ENCODE measurements at regions not wholly inside any gene's neighbourhood (a gene's known extent, or its start where the extent isn't known, plus 50 kb on each side); places are given as distances from the start of the nearest gene placed in this dataset.

GRCh38 chr10:21052072-21052708 is 155.1 kb upstream of the NEBL start:
- TF ChIP-seq, protein P1, sequence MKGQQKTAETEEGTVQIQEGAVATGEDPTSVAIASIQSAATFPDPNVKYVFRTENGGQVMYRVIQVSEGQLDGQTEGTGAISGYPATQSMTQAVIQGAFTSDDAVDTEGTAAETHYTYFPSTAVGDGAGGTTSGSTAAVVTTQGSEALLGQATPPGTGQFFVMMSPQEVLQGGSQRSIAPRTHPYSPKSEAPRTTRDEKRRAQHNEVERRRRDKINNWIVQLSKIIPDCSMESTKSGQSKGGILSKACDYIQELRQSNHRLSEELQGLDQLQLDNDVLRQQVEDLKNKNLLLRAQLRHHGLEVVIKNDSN (IDR thresholded peaks at IDR 0.05) = no peak
- TF ChIP-seq, protein P2, sequence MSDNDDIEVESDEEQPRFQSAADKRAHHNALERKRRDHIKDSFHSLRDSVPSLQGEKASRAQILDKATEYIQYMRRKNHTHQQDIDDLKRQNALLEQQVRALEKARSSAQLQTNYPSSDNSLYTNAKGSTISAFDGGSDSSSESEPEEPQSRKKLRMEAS (IDR thresholded peaks at IDR 0.05) = no peak
- TF ChIP-seq CEBPB (IDR thresholded peaks at IDR 0.05) (no peak), TCF12 (IDR thresholded peaks at IDR 0.05; ENCODE audit: low read depth) (no peak)

DNA sequence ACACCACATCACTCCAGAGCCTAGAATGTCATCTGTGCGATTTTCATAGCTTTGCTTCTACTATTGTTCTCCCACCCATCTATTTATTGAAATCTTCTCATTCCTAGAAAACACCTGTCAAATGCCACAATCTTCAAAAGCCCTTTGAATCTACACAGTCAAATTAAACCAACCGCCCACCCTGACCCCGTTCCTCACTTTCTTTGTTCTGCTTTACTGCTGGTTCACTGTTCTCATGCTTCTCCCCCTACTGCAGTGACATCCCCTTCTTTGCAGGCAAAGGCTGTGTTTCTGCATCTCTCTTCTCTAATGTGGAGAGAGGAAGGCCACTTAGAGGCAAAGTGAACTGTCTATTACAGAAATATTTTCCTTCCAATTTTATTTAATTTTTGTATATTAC is 152.4 kb upstream of the NEBL start:
- TF ChIP-seq RAD21 (IDR thresholded peaks at IDR 0.05; ENCODE audit: low read depth) = no peak
- TF ChIP-seq FOXM1 (IDR thresholded peaks at IDR 0.05; ENCODE audit: borderline replicate concordance, low read depth) = no peak
- TF ChIP-seq ZBTB7A (IDR thresholded peaks at IDR 0.05; ENCODE audit: low read depth) = no peak
- no peak for TF ChIP-seq CEBPB (IDR thresholded peaks at IDR 0.05)

- TF ChIP-seq ZBTB7A (IDR thresholded peaks at IDR 0.05; ENCODE audit: low read depth) = no peak
- no peak for TF ChIP-seq FOXM1 (IDR thresholded peaks at IDR 0.05; ENCODE audit: borderline replicate concordance, low read depth)
- TF ChIP-seq RAD21 (IDR thresholded peaks at IDR 0.05; ENCODE audit: low read depth) = no peak
- TF ChIP-seq, protein P1 (IDR thresholded peaks at IDR 0.05) = no peak
- TF ChIP-seq EP300 (IDR thresholded peaks at IDR 0.05; ENCODE audit: borderline replicate concordance) = no peak
- no peak for TF ChIP-seq CREB1 (IDR thresholded peaks at IDR 0.05; ENCODE audit: low read depth)
- no peak for TF ChIP-seq CEBPB (IDR thresholded peaks at IDR 0.05)
- no peak for TF ChIP-seq TEAD4 (IDR thresholded peaks at IDR 0.05)
- no peak for TF ChIP-seq TAF1 (IDR thresholded peaks at IDR 0.05; ENCODE audit: low read depth)
Observed at GRCh38 chr10:21048068-21048467, 151.0 kb upstream of the NEBL start.

- TF ChIP-seq CREB1 (IDR thresholded peaks at IDR 0.05; ENCODE audit: low read depth) = no peak
- TF ChIP-seq RAD21 (IDR thresholded peaks at IDR 0.05; ENCODE audit: low read depth) = no peak
- TF ChIP-seq NFIC (IDR thresholded peaks at IDR 0.05) = no peak
- no peak for TF ChIP-seq TAF1 (IDR thresholded peaks at IDR 0.05; ENCODE audit: low read depth)
Observed at GRCh38 chr10:21047511-21047910, 150.4 kb upstream of the NEBL start.

DNA sequence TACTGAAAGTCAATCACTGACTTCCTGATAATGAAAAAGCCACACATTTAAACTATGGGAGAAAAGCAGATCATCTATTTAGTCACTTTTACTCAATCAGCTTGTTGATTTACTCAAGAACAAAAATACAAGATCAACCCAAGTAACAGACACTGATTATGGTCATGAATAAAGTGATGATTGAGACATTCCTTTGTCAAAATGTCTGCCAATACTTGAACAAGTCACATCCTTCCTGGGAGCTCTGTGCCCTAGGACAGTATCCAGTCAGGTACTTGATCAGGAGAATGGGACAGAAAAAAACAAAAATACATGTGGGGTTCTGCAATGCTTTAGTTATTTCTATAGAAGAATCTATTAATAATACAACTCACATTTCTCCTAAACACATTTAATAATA is 150.0 kb upstream of the NEBL start:
- TF ChIP-seq EP300 (IDR thresholded peaks at IDR 0.05; ENCODE audit: borderline replicate concordance) (no peak), EGR1 (IDR thresholded peaks at IDR 0.05) (no peak), ZBTB7A (IDR thresholded peaks at IDR 0.05; ENCODE audit: low read depth) (no peak), CEBPB (IDR thresholded peaks at IDR 0.05) (no peak), TEAD4 (IDR thresholded peaks at IDR 0.05) (no peak), RAD21 (IDR thresholded peaks at IDR 0.05; ENCODE audit: low read depth) (no peak), NFIC (IDR thresholded peaks at IDR 0.05) (no peak), FOXM1 (IDR thresholded peaks at IDR 0.05; ENCODE audit: borderline replicate concordance, low read depth) (no peak), YY1 (IDR thresholded peaks at IDR 0.05; ENCODE audit: low read depth) (no peak), TCF12 (IDR thresholded peaks at IDR 0.05; ENCODE audit: low read depth) (no peak), CREB1 (IDR thresholded peaks at IDR 0.05; ENCODE audit: low read depth) (no peak), TAF1 (IDR thresholded peaks at IDR 0.05; ENCODE audit: low read depth) (no peak)
- TF ChIP-seq, protein P1 (IDR thresholded peaks at IDR 0.05) = no peak
- TF ChIP-seq, protein P2 (IDR thresholded peaks at IDR 0.05) = no peak
- TF ChIP-seq, protein P3, sequence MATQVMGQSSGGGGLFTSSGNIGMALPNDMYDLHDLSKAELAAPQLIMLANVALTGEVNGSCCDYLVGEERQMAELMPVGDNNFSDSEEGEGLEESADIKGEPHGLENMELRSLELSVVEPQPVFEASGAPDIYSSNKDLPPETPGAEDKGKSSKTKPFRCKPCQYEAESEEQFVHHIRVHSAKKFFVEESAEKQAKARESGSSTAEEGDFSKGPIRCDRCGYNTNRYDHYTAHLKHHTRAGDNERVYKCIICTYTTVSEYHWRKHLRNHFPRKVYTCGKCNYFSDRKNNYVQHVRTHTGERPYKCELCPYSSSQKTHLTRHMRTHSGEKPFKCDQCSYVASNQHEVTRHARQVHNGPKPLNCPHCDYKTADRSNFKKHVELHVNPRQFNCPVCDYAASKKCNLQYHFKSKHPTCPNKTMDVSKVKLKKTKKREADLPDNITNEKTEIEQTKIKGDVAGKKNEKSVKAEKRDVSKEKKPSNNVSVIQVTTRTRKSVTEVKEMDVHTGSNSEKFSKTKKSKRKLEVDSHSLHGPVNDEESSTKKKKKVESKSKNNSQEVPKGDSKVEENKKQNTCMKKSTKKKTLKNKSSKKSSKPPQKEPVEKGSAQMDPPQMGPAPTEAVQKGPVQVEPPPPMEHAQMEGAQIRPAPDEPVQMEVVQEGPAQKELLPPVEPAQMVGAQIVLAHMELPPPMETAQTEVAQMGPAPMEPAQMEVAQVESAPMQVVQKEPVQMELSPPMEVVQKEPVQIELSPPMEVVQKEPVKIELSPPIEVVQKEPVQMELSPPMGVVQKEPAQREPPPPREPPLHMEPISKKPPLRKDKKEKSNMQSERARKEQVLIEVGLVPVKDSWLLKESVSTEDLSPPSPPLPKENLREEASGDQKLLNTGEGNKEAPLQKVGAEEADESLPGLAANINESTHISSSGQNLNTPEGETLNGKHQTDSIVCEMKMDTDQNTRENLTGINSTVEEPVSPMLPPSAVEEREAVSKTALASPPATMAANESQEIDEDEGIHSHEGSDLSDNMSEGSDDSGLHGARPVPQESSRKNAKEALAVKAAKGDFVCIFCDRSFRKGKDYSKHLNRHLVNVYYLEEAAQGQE (IDR thresholded peaks at IDR 0.05; ENCODE audit: low read depth) = no peak

DNA sequence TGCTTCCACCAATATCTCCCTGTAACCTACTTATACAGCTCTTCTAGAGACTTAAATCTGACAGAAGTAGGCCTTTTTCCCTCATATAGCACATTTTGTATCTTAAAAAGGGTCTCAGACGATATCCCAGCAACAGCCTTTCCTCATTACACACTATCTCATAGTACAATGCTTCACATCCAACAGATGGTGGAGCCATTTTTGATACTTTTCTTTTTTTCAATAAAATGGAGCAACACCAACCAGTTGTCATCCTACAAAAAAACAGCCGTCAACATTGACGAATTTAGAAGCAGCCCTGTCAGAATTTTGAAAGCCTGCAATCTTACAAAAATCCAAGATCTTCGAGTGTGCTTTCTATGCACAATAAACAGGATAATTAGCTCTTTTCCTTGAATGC is 145.9 kb upstream of the NEBL start:
- TF ChIP-seq CREB1 (IDR thresholded peaks at IDR 0.05; ENCODE audit: low read depth) (no peak), CEBPB (IDR thresholded peaks at IDR 0.05) (no peak), YY1 (IDR thresholded peaks at IDR 0.05; ENCODE audit: low read depth) (no peak)

- TF ChIP-seq TAF1 (IDR thresholded peaks at IDR 0.05; ENCODE audit: low read depth) = no peak
- TF ChIP-seq, protein P1 (IDR thresholded peaks at IDR 0.05) = no peak
- no peak for TF ChIP-seq NFIC (IDR thresholded peaks at IDR 0.05)
- no peak for TF ChIP-seq RAD21 (IDR thresholded peaks at IDR 0.05; ENCODE audit: low read depth)
- TF ChIP-seq TCF12 (IDR thresholded peaks at IDR 0.05; ENCODE audit: low read depth) = no peak
- TF ChIP-seq, protein P3 (IDR thresholded peaks at IDR 0.05; ENCODE audit: low read depth) = no peak
- TF ChIP-seq FOXM1 (IDR thresholded peaks at IDR 0.05; ENCODE audit: borderline replicate concordance, low read depth) = no peak
- no peak for TF ChIP-seq TEAD4 (IDR thresholded peaks at IDR 0.05)
- TF ChIP-seq, protein P2 (IDR thresholded peaks at IDR 0.05) = no peak
- TF ChIP-seq YY1 (IDR thresholded peaks at IDR 0.05; ENCODE audit: low read depth) = no peak
- no peak for TF ChIP-seq CEBPB (IDR thresholded peaks at IDR 0.05)
- no peak for TF ChIP-seq ZBTB7A (IDR thresholded peaks at IDR 0.05; ENCODE audit: low read depth)
Observed at GRCh38 chr10:21042536-21042935, 145.4 kb upstream of the NEBL start.

Data from Ishikawa (cell line).